Amniotic stem cell (primary cell): ENCODE measurements at regions not wholly inside any gene's neighbourhood (a gene's known extent, or its start where the extent isn't known, plus 50 kb on each side); places are given as distances from the start of the nearest gene placed in this dataset.
"Not testable (repeated sequence)": the region's sequence is repeated elsewhere in the genome, so short reads cannot be mapped to it uniquely, and the experiment has no call there.

Experiments used
- DNase-seq: peaks from one replicate; lab custom pipeline; 2025; lab: John Stamatoyannopoulos, UW

DNA sequence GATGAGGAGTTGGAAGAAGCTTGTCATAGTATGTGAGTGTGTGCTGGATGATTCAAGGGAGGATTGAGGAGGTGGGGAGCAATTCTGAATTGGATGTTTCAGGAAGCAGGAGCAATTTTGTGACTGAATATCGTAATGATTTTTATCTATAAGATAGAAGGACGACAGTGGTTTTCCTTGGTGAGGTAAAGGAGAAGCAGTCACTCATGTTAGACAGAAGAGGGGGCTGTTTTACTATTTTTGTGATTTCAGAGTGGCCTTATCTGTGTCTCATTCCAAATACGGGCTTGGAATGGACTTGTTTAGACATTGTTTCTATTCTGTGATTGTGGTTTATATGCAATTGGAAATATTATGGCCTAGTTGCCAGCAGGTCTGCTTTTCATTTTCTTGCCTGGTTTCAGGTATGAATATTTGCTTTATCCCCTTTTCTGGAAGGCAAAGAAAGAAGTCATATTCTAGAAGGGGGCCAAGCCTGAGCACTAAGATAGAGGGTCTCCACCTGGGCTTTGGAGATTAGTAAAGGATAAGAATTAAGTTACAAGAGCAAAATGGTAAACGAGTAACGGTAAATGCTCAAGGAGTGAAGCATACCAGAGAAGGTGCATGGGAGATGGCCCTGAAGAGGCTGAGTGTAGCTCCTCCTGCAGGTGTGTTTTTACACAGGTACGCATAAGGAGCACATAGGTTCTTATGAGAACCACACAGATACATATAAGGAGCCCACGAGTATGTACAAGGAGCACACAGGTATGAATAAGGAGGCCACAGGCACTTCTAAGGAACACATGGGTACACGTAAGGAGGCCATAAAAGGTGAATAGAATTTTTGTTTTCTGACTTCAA is 124.6 kb upstream of the KCNAB1 start:
- DNase-seq = peak; percentile 19

DNA sequence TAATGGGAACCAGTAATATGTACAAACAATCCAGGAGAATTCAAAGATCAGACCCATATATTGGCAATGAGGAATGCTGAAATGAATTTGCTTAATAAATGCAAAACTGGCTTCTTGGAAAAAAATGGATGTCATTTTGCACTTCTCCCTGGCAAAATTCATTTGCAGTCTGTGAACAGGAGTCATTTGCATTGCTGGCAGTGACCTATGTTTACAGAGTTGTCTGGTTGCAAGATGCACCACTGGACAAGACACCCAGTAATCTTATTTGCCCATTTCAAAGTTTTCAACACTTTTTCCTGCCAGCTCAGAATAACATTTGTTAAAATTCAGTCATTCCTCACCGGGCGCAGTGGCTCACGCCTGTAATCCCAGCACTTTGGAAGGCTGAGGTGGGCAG is 123.5 kb upstream of the KCNAB1 start:
- no peak for DNase-seq

DNA sequence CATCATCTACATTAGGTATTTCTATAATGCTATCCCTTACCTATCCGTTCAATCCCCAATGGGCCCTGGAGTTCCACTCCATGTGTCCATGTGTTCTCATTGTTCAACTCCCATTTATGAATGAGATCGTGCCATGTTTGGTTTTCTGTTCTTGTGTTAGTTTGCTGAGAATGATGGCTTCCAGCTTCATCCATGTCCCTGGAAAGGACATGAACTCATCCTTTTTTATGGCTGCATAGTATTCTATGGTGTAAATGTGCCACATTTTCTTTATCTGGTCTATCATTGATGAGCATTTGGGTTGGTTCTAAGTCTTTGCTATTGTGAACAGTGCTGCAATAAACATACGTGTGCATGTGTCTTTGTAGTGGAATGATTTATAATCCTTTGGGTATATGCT is 122.2 kb upstream of the KCNAB1 start:
- DNase-seq = not testable (repeated sequence)

DNA sequence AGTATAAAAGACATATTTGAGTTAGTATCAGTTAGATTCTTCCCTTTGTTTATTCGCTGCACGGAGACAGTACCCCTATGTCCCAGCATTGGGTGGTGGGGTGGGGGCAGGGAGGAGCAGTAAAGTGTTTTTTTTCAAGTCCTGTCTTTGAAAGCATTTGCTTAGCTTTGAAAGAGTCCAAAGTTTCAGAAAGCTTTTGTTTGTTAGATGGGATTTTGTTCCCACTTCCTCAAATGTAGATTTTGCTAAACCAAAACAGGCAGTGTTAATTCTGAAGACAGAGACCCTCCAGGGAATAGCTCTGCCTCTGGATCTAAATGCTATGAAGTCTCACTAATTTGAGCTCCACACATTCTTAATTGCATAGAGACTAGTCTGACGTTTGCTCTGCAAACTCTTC is 114.6 kb upstream of the KCNAB1 start:
- no peak for DNase-seq

DNA sequence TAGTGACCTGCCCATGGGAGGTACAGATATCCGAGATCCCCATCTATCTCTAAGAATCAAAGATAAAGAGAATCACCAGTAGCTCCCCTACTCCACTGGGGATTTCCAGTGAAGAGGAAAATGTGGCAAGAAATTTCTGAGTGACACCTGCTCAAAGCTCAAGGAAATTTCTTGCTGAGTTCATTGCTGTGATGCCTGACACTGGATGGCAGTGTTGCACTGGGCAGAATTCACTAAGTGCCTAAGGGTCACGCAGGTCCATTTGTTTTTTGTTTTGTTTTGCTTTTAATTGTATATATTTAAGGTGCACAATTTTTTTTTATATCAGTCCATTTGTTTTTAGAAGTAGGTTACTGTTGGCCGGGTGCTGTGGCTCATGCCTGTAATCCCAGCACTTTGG is 109.5 kb upstream of the KCNAB1 start:
- no peak for DNase-seq

DNA sequence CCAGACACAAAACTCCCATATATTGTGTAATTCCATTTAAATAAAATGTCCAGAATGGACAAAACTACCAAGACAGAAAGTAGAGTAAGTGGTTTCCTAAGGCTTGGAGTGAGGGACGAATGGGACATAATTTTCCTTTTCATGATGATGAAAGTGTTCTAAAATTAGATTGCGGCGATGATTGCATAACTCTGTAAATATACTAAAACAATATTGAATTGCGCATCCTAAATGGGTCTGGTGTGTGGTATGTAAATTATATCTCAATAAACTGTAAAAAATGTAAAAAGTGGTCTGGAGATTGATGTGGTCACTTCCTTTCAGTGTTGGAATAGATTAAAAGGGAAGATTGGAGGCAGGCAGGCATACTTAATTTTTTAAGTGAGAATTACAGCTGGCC is 105.9 kb upstream of the KCNAB1 start:
- DNase-seq = no peak

DNA sequence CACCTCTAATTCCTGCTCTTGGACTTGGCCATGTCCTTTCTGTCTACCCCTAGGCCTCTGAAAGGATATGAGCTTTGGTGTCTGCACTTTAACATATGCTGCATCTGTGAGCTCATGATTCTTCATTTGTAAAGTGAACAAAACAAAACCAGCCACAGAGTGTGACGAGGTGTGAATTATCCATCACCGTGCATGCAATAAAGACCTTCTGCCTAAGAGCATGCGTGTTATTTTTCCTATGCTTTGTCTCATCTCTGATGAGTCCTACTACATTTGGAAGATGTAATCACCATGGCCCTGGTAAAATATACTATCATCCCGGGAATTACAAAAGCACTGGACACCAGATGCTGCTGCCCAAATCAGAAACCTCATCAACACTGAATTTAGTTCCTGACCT is 103.5 kb upstream of the KCNAB1 start:
- DNase-seq = no peak

DNA sequence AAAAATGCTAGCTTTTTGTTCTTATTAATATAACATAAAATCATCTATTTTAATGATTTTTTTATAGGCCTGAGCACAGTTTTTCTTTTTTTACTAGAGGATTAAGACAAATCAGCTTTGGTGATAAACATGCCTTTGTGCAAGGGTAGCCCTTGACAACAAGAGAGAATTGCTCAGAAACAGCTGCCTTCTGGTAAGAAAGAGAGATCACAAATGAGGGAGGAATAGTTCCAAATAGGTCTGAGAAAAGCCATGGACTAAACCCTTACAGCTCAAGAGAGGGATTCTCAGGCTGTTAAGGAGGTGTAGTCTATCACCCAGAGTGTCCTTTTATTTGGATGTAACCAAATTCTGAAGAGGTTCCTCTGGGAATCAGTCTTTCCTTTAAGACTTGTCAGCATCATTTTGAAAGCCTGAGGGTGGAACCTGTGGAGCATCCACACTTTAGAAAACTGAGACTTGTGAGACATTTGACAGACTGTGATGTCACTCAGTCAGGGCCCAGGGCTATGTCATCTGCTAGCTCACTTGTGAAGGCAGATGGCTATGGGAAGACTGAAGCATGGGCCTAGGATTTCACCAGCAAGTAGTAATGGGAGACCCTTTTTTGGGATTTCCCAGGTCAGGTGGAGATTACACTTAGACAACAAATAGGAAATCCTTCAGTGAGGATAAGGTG is 102.9 kb upstream of the KCNAB1 start:
- no peak for DNase-seq

DNA sequence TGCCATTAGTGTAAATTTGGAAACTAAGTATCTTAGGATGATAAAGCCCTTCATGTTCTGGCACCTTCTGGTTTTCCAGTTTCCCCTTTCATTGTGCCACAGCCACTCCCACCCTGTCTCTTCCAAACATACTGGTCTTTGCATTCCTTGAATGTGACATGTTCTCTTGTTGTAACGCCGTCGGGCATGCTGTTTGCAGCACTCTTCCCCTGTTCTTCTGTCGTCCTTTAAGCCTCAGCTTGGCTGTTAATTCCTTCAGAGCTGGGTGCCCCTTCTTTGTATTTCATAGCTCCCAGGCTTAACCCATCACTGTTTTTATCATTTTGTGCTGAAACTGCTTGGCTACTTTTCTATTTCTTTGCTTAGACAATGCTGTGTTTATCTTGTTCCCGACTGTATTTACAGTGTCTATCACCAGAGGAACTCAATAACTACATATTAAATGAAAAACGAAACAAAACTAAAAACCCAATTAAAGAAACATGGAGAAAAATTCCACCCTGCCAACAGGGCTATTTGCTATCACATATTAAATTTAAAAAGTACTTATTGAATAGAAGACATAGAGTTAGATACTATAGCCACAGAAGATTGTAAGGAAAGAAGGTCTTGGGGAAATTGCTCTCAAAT is 95.4 kb upstream of the KCNAB1 start:
- no peak for DNase-seq

DNA sequence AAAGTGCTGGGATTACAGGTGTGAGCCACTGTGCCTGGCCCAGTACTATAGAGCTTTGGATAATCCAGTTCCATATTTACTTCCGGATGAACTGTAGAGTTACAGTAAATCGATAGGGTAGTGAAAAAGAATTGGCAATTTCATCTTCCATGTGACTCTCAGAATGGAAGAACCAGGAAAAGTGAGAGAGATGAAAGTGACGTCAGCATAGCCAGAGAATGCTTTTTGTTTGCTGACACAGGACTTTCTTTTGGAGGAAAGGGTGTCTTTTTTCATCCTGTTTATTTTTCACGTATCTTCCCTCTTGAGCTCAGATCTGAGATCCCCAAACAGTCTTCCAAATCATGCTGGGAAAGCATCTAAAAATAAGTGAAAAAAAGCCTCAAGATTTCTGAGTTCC is 91.2 kb upstream of the KCNAB1 start:
- DNase-seq = no peak

DNA sequence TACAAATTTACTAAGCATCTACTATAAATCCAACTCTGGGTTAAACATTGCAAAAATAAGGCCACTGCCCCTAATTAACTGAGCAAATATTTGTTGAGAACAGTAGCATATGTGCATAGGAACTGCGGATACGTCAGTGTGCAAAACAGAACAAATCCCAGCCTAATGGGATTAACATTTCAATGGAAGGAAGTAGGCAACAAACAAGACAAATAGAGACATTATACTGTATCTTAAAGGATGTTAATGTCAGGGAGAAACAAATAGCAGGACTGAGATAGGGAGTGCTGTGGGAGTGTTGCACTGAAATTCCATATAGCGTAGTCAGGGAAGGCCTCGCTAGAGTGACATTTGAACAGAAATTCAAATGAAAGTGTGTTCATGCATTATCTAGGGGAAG is 89.7 kb upstream of the KCNAB1 start:
- no peak for DNase-seq

DNA sequence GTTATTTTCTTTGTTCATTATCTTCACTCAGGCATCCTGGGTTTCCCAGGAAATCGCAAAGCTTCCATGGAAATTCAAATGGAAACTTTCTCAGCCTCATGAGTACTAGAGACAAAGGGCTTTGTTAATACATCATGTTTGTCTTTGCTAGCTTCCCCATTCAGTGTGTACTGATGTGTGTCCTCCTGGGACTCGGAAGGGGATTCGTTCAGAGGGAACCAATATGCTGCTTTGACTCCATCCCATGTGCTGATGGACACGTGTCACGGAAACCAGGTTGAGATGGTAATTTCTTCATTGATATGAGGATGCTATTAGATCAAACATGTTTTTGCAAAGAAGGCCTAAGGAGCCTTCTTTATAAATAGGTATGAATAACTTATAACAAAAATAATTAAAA is 87.0 kb upstream of the KCNAB1 start:
- no peak for DNase-seq

DNA sequence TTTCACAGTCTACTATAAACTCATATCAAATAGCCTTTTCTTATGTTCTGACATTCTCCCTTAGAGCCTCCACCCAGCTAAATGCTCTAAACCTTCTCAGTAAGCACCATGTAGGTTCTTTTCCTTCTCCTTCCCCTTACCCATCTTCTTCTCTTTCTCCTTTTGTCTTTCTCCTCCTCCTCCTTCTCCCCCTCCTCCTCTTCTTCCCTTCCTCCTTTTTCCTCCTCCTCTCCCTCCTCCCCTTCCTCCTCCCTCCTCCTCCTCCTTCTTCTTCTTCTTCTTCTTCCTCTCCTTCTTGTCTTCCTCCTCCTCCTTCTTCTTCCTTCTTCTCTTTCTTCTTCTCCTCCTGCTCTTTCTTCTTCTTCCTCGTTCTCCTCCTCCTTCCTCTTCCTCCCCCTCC is 85.2 kb upstream of the KCNAB1 start:
- DNase-seq = no peak

DNA sequence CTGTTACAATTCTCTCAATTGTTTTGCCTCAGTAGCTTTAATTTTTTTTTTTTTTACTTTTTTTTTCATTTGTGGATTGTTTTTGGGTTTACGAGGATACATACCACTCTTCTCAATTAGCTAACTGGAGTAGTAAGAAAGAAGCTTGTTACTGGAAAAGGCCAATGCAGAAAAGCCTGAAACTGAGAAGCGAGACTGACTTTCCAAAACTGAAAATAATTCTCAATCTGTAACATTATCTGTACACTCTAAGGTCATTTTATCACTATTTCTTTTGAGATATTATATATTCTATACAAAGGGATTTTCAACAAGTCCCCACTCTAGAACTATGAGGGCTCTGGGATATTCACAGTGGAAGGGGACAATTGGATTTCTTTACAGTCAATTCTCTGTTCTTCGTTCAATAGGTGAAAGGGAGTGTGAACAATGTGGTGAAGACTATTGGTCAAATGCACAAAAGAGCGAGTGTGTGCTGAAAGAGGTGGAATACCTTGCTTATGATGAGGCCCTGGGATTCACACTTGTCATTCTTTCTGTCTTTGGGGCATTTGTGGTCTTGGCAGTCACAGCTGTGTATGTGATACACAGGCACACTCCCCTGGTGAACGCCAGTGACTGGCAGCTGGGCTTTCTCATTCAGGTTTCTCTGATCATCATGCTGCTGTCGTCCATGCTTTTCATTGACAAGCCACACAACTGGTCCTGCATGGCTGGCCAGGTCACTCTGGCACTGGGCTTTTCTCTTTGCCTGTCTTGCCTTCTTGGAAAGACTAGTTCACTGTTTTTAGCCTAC is 83.9 kb upstream of the KCNAB1 start:
- DNase-seq = no peak

DNA sequence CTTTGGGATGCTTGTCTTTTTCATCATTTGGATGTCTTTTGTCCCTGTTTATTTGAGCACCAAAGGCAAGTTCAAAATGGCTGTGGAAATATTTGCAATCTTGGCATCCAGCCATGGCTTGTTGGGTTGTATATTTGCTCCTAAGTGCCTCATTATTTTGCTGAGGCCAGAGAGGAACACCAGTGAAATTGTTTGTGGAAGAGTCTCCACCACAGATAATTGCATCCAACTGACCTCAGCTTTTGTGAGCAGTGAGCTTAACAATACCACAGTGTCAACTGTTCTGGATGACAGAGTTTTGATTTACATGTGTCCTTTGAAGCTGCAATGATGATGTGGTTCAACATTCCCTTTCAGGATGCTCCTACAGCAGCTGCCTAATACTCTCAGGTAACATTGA is 83.0 kb upstream of the KCNAB1 start:
- DNase-seq = no peak

DNA sequence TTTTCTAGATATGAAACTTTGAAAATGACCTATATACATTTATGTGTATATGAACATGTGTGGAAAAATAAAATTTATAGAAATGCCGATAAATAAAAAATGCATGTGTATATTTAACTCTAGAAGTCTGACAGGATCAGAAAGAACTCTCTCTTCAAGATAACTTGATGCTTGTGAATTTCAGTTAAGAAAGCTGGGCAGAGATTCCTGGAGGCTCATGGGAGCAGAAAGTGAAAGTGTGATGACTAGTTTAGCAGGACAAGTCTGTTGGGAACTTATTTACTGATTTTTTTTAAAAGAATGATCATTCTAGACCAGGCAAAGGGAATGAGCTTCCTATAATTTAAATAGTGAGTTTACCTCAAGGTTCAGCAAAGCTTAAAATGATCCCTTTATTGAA is 81.5 kb upstream of the KCNAB1 start:
- no peak for DNase-seq

DNA sequence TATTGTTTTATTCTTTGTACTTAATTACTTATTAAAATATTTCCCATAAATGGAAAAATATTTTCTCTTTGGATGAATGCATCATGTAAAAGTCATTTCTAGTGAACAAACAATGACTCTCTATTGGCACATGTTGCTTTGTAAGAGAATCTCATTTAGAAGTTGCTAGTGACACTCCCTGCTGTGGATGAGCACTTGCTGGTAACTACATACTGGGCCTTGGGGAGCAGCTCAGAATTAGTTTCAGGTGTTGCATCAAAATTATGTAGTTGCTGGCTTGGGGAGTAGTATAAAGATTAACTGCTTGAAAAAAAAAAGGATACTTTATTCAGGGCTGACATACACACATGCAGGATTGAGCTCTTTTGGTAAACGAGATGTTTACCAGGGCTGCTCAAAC is 80.3 kb upstream of the KCNAB1 start:
- DNase-seq = no peak

DNA sequence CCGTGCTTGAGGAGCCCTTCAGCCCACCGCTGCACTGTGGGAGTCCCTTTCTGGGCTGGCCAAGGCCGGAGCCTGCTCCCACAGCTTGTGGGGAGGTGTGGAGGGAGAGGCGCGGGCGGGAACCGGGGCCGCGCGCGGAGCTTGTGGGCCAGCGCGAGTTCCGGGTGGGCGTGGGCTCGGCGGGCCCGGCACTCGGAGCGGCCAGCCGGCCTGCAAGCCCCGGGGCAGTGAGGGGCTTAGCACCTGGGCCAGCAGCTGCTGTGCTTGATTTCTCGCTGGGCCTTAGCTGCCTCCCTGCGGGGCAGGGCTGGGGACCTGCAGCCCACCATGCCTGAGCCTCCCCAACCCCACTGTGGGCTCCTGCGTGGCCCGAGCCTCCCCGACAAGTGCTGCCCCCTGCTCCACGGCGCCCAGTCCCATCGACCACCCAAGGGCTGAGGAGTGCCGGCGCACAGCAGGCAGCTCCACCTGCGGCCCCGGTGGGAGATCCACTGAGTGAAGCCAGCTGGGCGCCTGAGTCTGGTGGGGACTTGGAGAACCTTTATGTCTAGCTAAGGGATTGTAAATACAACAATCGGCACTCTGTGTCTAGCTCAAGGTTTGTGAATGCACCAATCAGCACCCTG is 79.0 kb upstream of the KCNAB1 start:
- DNase-seq = not testable (repeated sequence)

DNA sequence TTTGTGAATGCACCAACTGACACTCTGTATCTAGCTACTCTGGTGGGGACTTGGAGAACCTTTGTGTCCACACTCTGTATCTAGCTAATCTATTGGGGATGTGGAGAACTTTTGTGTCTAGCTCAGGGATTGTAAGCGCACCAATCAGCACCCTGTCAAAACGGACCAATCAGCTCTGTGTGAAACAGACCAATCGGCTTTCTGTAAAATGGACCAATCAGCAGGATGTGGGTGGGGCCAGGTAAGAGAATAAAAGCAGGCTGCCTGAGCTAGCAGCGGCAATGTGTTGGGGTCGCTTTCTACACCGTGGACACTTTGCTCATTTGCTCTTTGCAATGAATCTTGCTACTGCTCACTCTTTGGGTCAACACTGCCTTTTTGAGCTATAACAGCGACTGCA is 78.5 kb upstream of the KCNAB1 start:
- DNase-seq = not testable (repeated sequence)

DNA sequence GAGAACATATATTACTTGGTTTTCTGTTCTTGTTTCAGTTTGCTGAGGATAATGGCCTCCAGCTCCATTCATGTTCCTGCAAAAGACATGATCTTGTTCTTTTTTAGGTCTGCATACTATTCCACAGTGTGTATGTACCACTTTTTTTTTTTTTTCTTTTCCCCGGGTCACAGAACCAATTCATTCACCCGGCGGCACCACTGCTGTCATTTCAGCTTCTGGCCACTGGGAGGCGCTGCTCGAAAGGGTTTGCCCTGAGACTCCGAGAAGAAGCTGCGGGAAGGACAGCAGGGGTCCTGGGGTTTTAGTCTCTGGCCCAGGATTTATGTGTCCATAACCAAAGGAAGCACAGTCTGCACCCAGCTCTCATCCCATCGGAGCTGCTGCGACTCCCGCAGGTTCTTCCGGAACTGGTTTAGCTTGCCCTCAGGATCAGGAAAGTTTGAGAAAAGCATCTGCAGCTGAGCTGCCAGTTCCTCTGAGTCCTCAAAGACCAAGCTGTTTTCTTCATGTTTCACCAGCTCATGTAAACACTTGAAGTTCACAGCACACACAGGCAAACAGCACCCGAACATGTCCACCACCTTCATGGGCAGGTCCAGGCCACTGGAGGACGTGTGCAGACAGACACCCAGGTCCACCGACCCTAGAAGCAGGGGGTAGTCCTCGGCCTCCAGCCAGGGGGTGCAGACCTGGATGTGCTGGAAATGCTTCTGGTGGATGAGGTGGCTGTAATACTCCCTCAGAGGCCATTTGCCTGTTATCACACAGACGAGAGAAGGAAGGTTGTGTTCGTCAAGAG is 76.3 kb upstream of the KCNAB1 start:
- DNase-seq = not testable (repeated sequence)

DNA sequence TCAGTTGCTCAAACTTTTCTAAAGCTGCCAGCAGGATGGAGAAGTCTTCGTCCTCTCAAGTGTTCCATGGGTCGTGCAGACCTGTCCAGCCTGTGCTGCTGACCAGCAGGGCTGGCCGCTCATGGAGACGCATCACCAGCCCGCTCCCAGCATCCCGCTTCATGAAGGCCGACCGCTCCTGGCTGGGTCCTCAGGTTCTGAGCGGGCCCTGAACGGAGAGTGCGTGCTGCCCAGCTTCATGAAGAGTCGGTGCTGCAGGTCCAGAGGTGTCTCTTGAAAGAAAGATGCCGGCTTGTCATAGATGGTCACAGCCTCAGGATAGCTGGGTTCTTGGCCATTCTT is 75.8 kb upstream of the KCNAB1 start:
- DNase-seq = no peak
